Panc1 (cell line): ENCODE measurements at regions not wholly inside any gene's neighbourhood (a gene's known extent, or its start where the extent isn't known, plus 50 kb on each side); places are given as distances from the start of the nearest gene placed in this dataset.

Experiments
- ATAC-seq: fragments of 200-7000 bp; cut with Tn5 transposase; 2 replicates; pipeline ENCODE4 v1.9.1; 2020; ENCODE audit warnings: mild to moderate bottlenecking, moderate library complexity
- BruUV-seq: library from RNA; stranded (reverse); fragments of 400-500 nt; replicated peaks from 2 replicates; lab custom pipeline; 2021; lab: Mats Ljungman, UMichigan
- CTCF ChIA-PET: fragments of 300-600 bp; sonication (Branson Sonifier 250); formaldehyde crosslinking; loops from one replicate; lab custom pipeline; 2022; ENCODE audit warnings: antibody characterized with exemption; lab: Charles Lee
- POLR2A ChIA-PET: fragments of 300-600 bp; sonication (Branson Sonifier 250); formaldehyde crosslinking; loops from one replicate; lab custom pipeline; 2022; ENCODE audit warnings: antibody characterized with exemption; lab: Charles Lee
- DNase-seq: peaks from one replicate; pipeline ENCODE4 v3.0.0-alpha.2; 2010; ENCODE audit warnings: low read depth, low spot score
- H3K27ac ChIP-seq: 2 replicates; pipeline ENCODE4 v1.5.1; 2011; ENCODE audit warnings: mild to moderate bottlenecking, low read length, inconsistent platforms
- H3K27me3 ChIP-seq: fragments of 200-500 bp; sonication (Bioruptor generic); 2 replicates; pipeline ENCODE4 v1.6.0; 2014; ENCODE audit warnings: low read length, inconsistent platforms; ENCODE audit not compliant: control insufficient read depth, insufficient read depth
- H3K36me3 ChIP-seq: fragments of 200-500 bp; sonication (Bioruptor generic); 2 replicates; pipeline ENCODE4 v1.5.1; 2014; ENCODE audit warnings: inconsistent platforms, mild to moderate bottlenecking, low read length, moderate library complexity; ENCODE audit not compliant: control insufficient read depth, insufficient read depth
- H3K4me1 ChIP-seq: 2 replicates; pipeline ENCODE4 v1.5.1; 2011; ENCODE audit warnings: inconsistent platforms, mild to moderate bottlenecking, low read length, moderate library complexity; ENCODE audit not compliant: control insufficient read depth, insufficient read depth
- H3K4me3 ChIP-seq, 2 experiments: 2 replicates each; pipeline ENCODE4 v1.5.1; 2011 to 2012; ENCODE audit warnings: low read depth in 2 of 2, low read length in 2 of 2, mild to moderate bottlenecking in 2 of 2, inconsistent platforms in 1 of 2, moderate library complexity in 1 of 2
- H3K9me3 ChIP-seq: fragments of 200-500 bp; sonication (Bioruptor generic); 2 replicates; pipeline ENCODE4 v1.5.1; 2014; ENCODE audit warnings: low read depth, mild to moderate bottlenecking, inconsistent platforms, low read length, moderate library complexity; ENCODE audit not compliant: control insufficient read depth, insufficient read depth
- CTCF ChIP-seq: fragments of 450-650 bp; IDR thresholded peaks from 2 replicates; pipeline ENCODE4 v1.5.1; 2017; ENCODE audit warnings: mild to moderate bottlenecking
- POLR2AphosphoS5 ChIP-seq: IDR thresholded peaks from 2 replicates; pipeline ENCODE4 v1.6.1; 2012; ENCODE audit warnings: mild to moderate bottlenecking, low read depth, low read length, moderate library complexity
- REST ChIP-seq, 2 experiments: IDR thresholded peaks; 2 replicates each; pipeline ENCODE4 v1.6.1; 2011 to 2012; ENCODE audit warnings: low read depth in 2 of 2, control low read depth in 1 of 2, low read length in 1 of 2, mild to moderate bottlenecking in 1 of 2, moderate library complexity in 1 of 2; ENCODE audit not compliant: insufficient read depth in 1 of 2
- SIN3A ChIP-seq: IDR thresholded peaks from 2 replicates; pipeline ENCODE4 v1.6.1; 2012; ENCODE audit warnings: low read depth, mild to moderate bottlenecking, low read length, moderate library complexity, borderline replicate concordance; ENCODE audit not compliant: insufficient read depth
- TCF7L2 ChIP-seq: IDR thresholded peaks from 2 replicates; pipeline ENCODE4 v1.6.1; 2011; ENCODE audit warnings: mild to moderate bottlenecking, low read depth, low read length, inconsistent platforms
- in situ Hi-C: cut with HindIII; loops from 2 replicates; pipeline ENCODE4 v1.10.0; 2016; ENCODE audit warnings: low sequenced_read_pairs, low pct_unique_long_range_greater_than_20kb
- intact Hi-C: fragments of 100-400 bp; cut with micrococcal nuclease; formaldehyde crosslinking; loops from one replicate; pipeline ENCODE4 v1.10.0; 2022; ENCODE audit not compliant: unreplicated experiment

- Histone ChIP-seq H3K27ac (no peak overlapping the region), H3K27me3 (no peaks in the 10 kb centered on the region), H3K4me1 (peaks cover 2% of the 10 kb centered on the region; the same call in 1 of the 2 replicates), H3K9me3 (no peaks in the 10 kb centered on the region), H3K36me3 (no peaks in the 10 kb centered on the region), H3K4me3 (no peak overlapping the region)
- POLR2A ChIA-PET: no interaction called here
- BruUV-seq: no TSS peak
- CTCF ChIA-PET: no interaction called here
- intact Hi-C loops: no loop called here
- in situ Hi-C loops: no loop called here
- DNase-seq (no peak), ATAC-seq (no peak)
- TF ChIP-seq POLR2AphosphoS5 (no peak), REST (IDR thresholded peaks at IDR 0.05; ENCODE audit: insufficient read depth in 1 of 2, low read depth in 2 of 2, low read length in 1 of 2) (no peak), SIN3A (no peak), TCF7L2 (no peak), CTCF (no peak)
Observed at GRCh38 chr6:138550346-138550767, 51.1 kb upstream of the NHSL1 start.

- Histone ChIP-seq H3K4me1 (peaks cover 8% of the 10 kb centered on the region; the same call in 1 of the 2 replicates), H3K27me3 (no peaks in the 10 kb centered on the region), H3K36me3 (no peaks in the 10 kb centered on the region), H3K27ac (no peak overlapping the region), H3K4me3 (no peak overlapping the region), H3K9me3 (no peaks in the 10 kb centered on the region)
- no peak for TF ChIP-seq SIN3A
- no peak for TF ChIP-seq POLR2AphosphoS5
- TF ChIP-seq CTCF: no peak
- no peak for TF ChIP-seq REST (IDR thresholded peaks at IDR 0.05; ENCODE audit: insufficient read depth in 1 of 2, low read depth in 2 of 2, low read length in 1 of 2)
- no peak for TF ChIP-seq TCF7L2
- DNase-seq (no peak), ATAC-seq (no peak)
- CTCF ChIA-PET: no interaction called here
- no TSS peak for BruUV-seq
- POLR2A ChIA-PET: no interaction called here
- intact Hi-C loops (no loop called here), in situ Hi-C loops (no loop called here)
Observed at GRCh38 chr6:138554146-138554545, 54.9 kb upstream of the NHSL1 start.
